ENCODE measurements at regions not wholly inside any gene's neighbourhood (a gene's known extent, or its start where the extent isn't known, plus 50 kb on each side); places are given as distances from the start of the nearest gene placed in this dataset.

DNA sequence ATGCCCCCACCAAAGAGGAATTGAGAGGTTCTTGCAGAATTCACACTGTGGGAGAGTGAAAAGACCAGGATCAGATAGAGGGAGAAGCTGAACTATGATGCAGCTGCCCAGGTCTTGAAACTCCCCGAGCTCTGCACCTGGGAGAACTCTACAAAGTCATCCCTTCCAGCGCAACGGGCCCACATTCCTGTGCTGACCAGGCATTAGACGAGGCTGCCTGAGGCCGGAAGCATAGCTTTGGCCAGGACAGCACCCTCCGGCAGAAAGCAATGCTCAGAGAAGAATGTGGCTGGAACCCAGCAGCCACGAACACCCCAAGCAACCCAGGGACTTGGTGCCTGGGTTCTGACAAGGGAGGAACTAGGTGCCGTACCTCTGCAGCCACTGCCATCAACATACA lies 281.5 kb upstream of the CDH4 start (continued):
- TF ChIP-seq, protein P1, sequence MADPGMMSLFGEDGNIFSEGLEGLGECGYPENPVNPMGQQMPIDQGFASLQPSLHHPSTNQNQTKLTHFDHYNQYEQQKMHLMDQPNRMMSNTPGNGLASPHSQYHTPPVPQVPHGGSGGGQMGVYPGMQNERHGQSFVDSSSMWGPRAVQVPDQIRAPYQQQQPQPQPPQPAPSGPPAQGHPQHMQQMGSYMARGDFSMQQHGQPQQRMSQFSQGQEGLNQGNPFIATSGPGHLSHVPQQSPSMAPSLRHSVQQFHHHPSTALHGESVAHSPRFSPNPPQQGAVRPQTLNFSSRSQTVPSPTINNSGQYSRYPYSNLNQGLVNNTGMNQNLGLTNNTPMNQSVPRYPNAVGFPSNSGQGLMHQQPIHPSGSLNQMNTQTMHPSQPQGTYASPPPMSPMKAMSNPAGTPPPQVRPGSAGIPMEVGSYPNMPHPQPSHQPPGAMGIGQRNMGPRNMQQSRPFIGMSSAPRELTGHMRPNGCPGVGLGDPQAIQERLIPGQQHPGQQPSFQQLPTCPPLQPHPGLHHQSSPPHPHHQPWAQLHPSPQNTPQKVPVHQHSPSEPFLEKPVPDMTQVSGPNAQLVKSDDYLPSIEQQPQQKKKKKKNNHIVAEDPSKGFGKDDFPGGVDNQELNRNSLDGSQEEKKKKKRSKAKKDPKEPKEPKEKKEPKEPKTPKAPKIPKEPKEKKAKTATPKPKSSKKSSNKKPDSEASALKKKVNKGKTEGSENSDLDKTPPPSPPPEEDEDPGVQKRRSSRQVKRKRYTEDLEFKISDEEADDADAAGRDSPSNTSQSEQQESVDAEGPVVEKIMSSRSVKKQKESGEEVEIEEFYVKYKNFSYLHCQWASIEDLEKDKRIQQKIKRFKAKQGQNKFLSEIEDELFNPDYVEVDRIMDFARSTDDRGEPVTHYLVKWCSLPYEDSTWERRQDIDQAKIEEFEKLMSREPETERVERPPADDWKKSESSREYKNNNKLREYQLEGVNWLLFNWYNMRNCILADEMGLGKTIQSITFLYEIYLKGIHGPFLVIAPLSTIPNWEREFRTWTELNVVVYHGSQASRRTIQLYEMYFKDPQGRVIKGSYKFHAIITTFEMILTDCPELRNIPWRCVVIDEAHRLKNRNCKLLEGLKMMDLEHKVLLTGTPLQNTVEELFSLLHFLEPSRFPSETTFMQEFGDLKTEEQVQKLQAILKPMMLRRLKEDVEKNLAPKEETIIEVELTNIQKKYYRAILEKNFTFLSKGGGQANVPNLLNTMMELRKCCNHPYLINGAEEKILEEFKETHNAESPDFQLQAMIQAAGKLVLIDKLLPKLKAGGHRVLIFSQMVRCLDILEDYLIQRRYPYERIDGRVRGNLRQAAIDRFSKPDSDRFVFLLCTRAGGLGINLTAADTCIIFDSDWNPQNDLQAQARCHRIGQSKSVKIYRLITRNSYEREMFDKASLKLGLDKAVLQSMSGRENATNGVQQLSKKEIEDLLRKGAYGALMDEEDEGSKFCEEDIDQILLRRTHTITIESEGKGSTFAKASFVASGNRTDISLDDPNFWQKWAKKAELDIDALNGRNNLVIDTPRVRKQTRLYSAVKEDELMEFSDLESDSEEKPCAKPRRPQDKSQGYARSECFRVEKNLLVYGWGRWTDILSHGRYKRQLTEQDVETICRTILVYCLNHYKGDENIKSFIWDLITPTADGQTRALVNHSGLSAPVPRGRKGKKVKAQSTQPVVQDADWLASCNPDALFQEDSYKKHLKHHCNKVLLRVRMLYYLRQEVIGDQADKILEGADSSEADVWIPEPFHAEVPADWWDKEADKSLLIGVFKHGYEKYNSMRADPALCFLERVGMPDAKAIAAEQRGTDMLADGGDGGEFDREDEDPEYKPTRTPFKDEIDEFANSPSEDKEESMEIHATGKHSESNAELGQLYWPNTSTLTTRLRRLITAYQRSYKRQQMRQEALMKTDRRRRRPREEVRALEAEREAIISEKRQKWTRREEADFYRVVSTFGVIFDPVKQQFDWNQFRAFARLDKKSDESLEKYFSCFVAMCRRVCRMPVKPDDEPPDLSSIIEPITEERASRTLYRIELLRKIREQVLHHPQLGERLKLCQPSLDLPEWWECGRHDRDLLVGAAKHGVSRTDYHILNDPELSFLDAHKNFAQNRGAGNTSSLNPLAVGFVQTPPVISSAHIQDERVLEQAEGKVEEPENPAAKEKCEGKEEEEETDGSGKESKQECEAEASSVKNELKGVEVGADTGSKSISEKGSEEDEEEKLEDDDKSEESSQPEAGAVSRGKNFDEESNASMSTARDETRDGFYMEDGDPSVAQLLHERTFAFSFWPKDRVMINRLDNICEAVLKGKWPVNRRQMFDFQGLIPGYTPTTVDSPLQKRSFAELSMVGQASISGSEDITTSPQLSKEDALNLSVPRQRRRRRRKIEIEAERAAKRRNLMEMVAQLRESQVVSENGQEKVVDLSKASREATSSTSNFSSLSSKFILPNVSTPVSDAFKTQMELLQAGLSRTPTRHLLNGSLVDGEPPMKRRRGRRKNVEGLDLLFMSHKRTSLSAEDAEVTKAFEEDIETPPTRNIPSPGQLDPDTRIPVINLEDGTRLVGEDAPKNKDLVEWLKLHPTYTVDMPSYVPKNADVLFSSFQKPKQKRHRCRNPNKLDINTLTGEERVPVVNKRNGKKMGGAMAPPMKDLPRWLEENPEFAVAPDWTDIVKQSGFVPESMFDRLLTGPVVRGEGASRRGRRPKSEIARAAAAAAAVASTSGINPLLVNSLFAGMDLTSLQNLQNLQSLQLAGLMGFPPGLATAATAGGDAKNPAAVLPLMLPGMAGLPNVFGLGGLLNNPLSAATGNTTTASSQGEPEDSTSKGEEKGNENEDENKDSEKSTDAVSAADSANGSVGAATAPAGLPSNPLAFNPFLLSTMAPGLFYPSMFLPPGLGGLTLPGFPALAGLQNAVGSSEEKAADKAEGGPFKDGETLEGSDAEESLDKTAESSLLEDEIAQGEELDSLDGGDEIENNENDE (IDR thresholded peaks at IDR 0.05; ENCODE audit: insufficient replicate concordance, low read length), result no peak
- TF ChIP-seq SP1 (IDR thresholded peaks at IDR 0.05; ENCODE audit: low read depth, low read length) (no peak), HDAC2 (IDR thresholded peaks at IDR 0.05; ENCODE audit: borderline replicate concordance in 1 of 2, low read depth in 2 of 2, low read length in 2 of 2) (no peak), KDM4A (IDR thresholded peaks at IDR 0.05; ENCODE audit: low read depth, low read length, severe bottlenecking) (no peak), CREB1 (IDR thresholded peaks at IDR 0.05) (no peak), EZH2 (IDR thresholded peaks at IDR 0.05; ENCODE audit: low read depth, low read length, severe bottlenecking) (no peak), KDM5A (IDR thresholded peaks at IDR 0.05; ENCODE audit: low read length) (no peak), EP300 (IDR thresholded peaks at IDR 0.05; ENCODE audit: borderline replicate concordance in 1 of 2, low read depth in 2 of 2, low read length in 2 of 2) (no peak), RAD21 (IDR thresholded peaks at IDR 0.05 in 1 of 2, conservative IDR thresholded peaks at IDR 0.05 in 1 of 2; ENCODE audit: low read depth in 2 of 2, low read length in 2 of 2) (no peak), JUND (IDR thresholded peaks at IDR 0.05; ENCODE audit: low read length) (no peak), MAFK (IDR thresholded peaks at IDR 0.05; ENCODE audit: low read depth, low read length) (no peak), SIX5 (IDR thresholded peaks at IDR 0.05; ENCODE audit: low read depth, low read length) (no peak)

Data from H1 (cell line).